SK-N-MC (cell line): ENCODE measurements at regions not wholly inside any gene's neighbourhood (a gene's known extent, or its start where the extent isn't known, plus 50 kb on each side); places are given as distances from the start of the nearest gene placed in this dataset.
"Not testable (repeated sequence)": the region's sequence is repeated elsewhere in the genome, so short reads cannot be mapped to it uniquely, and the experiment has no call there.

Experiments used
- DNase-seq: peaks from one replicate; pipeline ENCODE4 v3.0.0-alpha.2; 2011; ENCODE audit warnings: low read depth, low spot score
- H3K27ac ChIP-seq: fragments of 200-600 bp; sonication (generic); 2 replicates; pipeline ENCODE4 v1.5.1; 2016; ENCODE audit warnings: mixed run types
- H3K36me3 ChIP-seq: fragments of 200-600 bp; sonication (generic); 2 replicates; pipeline ENCODE4 v1.6.1; 2017; ENCODE audit warnings: antibody characterized with exemption, low read length, mixed read lengths; ENCODE audit not compliant: insufficient read depth
- H3K4me3 ChIP-seq: fragments of 200-600 bp; sonication (generic); 2 replicates; pipeline ENCODE4 v1.5.1; 2016
- H3K9ac ChIP-seq: fragments of 200-600 bp; sonication (generic); 2 replicates; pipeline ENCODE4 v1.8.0; 2017; ENCODE audit warnings: mixed run types, mixed read lengths; ENCODE audit not compliant: insufficient read length
- H3K9me3 ChIP-seq: fragments of 200-600 bp; sonication (generic); 2 replicates; pipeline ENCODE4 v1.6.1; 2017; ENCODE audit warnings: low read depth, mild to moderate bottlenecking, antibody characterized with exemption, low read length, moderate library complexity, mixed read lengths
- EZH2 ChIP-seq: fragments of 200-600 bp; sonication (generic); IDR thresholded peaks from one replicate; pipeline ENCODE4 v1.6.1; 2017; ENCODE audit warnings: antibody characterized with exemption
- FOXP2 ChIP-seq: optimal IDR thresholded peaks from 2 replicates; pipeline ENCODE3; 2011; ENCODE audit warnings: mild to moderate bottlenecking, moderate library complexity; ENCODE audit not compliant: insufficient read depth; ENCODE audit errors: extremely low read length, control extremely low read depth
- POLR2AphosphoS5 ChIP-seq: IDR thresholded peaks from 2 replicates; pipeline ENCODE4 v1.6.1; 2012; ENCODE audit warnings: mild to moderate bottlenecking, low read depth, low read length, borderline replicate concordance

GRCh38 chr5:121053055-121053985 is 589.2 kb downstream of the PRR16 start:
- H3K9me3 ChIP-seq = no peaks in the 10 kb centered on the region
- no peak overlapping the region for H3K27ac ChIP-seq

DNA sequence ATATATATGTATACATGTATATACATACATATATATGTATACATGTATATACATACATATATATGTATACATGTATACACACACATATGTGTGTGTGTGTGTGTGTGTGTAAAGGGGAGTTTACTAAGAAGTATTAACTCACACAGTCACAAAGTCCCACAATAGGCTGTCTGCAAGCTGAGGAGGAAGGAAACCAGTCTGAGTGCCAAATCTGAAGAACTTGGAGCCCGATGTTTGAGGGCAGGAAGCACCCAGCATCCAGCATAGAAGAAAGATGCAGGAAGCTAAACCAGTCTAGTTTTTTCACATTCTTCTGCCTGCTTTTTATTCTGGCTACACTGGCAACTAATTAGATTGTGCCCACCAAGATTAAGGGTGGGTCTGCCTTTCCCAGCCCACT is 591.5 kb downstream of the PRR16 start:
- H3K4me3 ChIP-seq = no peak overlapping the region
- TF ChIP-seq POLR2AphosphoS5 = no peak
- no peak for TF ChIP-seq FOXP2
- TF ChIP-seq EZH2 = no peak
- H3K9me3 ChIP-seq = no peaks in the 10 kb centered on the region
- H3K27ac ChIP-seq = no peak overlapping the region
- DNase-seq = no peak
- H3K36me3 ChIP-seq = no peaks in the 10 kb centered on the region
- H3K9ac ChIP-seq = no peak overlapping the region

More at GRCh38 chr5:121053055-121053985, 589.2 kb downstream of the PRR16 start:
- no peak overlapping the region for H3K9ac ChIP-seq
- TF ChIP-seq POLR2AphosphoS5 = no peak
- TF ChIP-seq FOXP2 = no peak
- TF ChIP-seq EZH2 = no peak
- peak overlapping the region; percentile 3; the same call in 1 of the 2 replicates for H3K4me3 ChIP-seq
- peak; percentile 44 for DNase-seq
- no peaks in the 10 kb centered on the region for H3K36me3 ChIP-seq

- H3K27ac ChIP-seq, DNase-seq, H3K9me3 ChIP-seq, H3K36me3 ChIP-seq, H3K9ac ChIP-seq, H3K4me3 ChIP-seq: not testable (repeated sequence)
These were observed 600.1 kb downstream of the PRR16 start for GRCh38 chr5:121064241-121064640.

GRCh38 chr5:121086671-121087070 is 622.6 kb downstream of the PRR16 start:
- no peak for DNase-seq
- Histone ChIP-seq H3K9ac (no peak overlapping the region), H3K4me3 (no peak overlapping the region), H3K36me3 (no peaks in the 10 kb centered on the region), H3K9me3 (no peaks in the 10 kb centered on the region), H3K27ac (no peak overlapping the region)
- TF ChIP-seq EZH2 (no peak), FOXP2 (no peak), POLR2AphosphoS5 (no peak)

DNA sequence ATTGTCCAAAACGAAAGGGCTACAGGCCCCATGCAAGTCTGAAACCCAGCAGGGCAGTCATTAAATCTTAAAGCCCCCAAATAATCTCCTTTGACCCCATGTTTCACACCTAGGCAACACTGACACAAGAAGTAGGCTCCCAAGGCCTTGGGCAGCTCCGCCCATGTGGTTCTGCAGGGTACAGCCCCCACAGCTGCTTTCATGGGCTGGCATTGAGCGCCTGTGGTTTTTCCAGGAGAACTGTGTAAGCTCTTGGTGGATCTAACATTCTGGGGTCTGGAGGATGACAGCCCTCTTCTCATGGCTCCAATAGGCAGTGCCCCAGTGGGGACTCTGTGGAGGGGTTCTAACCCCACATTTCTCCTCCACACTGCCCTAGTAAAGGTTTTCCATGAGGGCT is 623.5 kb downstream of the PRR16 start:
- H3K4me3 ChIP-seq = no peak overlapping the region
- H3K27ac ChIP-seq = no peak overlapping the region
- H3K36me3 ChIP-seq = no peaks in the 10 kb centered on the region
- no peak overlapping the region for H3K9ac ChIP-seq
- DNase-seq = no peak
- no peaks in the 10 kb centered on the region for H3K9me3 ChIP-seq
- TF ChIP-seq POLR2AphosphoS5 (no peak), FOXP2 (no peak), EZH2 (no peak)

- TF ChIP-seq FOXP2 (no peak), EZH2 (no peak), POLR2AphosphoS5 (no peak)
- H3K9me3 ChIP-seq = no peaks in the 10 kb centered on the region
- H3K4me3 ChIP-seq = no peak overlapping the region
- no peaks in the 10 kb centered on the region for H3K36me3 ChIP-seq
- no peak overlapping the region for H3K27ac ChIP-seq
- H3K9ac ChIP-seq = no peak overlapping the region
- no peak for DNase-seq
These were observed 624.2 kb downstream of the PRR16 start for GRCh38 chr5:121088341-121088740.

GRCh38 chr5:121090822-121091221 is 626.7 kb downstream of the PRR16 start:
- Histone ChIP-seq H3K9ac (no peak overlapping the region), H3K27ac (no peak overlapping the region), H3K9me3 (no peaks in the 10 kb centered on the region), H3K36me3 (no peaks in the 10 kb centered on the region), H3K4me3 (no peak overlapping the region)
- DNase-seq = no peak
- no peak for TF ChIP-seq EZH2
- no peak for TF ChIP-seq POLR2AphosphoS5
- TF ChIP-seq FOXP2 = no peak

- H3K36me3 ChIP-seq = no peaks in the 10 kb centered on the region
- no peaks in the 10 kb centered on the region for H3K9me3 ChIP-seq
- H3K9ac ChIP-seq = no peak overlapping the region
- DNase-seq = no peak
- H3K4me3 ChIP-seq = no peak overlapping the region
- no peak overlapping the region for H3K27ac ChIP-seq
- TF ChIP-seq FOXP2 = no peak
These were observed 636.8 kb downstream of the PRR16 start for GRCh38 chr5:121100931-121101330.

DNA sequence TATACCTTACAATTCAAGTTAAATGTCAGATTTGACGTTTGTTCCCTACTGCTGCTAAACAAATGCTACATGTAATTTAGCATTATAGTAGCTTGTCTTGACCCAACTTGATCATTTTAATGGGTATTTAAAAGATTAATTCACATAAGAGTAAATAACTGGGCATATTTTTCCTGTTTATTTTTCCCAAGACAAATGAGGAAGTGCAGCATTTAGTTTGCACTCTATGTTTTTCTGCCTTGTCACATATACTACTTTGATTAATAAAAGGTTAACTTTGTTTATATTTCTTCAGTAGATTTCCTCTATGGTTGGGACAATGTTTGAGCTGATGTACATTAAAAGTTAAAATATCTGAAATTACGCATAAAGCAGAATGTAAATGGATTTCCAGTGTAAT is 641.8 kb downstream of the PRR16 start:
- H3K4me3 ChIP-seq = no peak overlapping the region
- H3K9ac ChIP-seq = no peak overlapping the region
- no peak for DNase-seq
- no peak for TF ChIP-seq POLR2AphosphoS5
- no peak for TF ChIP-seq EZH2
- TF ChIP-seq FOXP2 = no peak
- no peaks in the 10 kb centered on the region for H3K36me3 ChIP-seq
- H3K9me3 ChIP-seq = no peaks in the 10 kb centered on the region
- no peak overlapping the region for H3K27ac ChIP-seq

- H3K27ac ChIP-seq, H3K4me3 ChIP-seq, H3K9me3 ChIP-seq, H3K36me3 ChIP-seq, H3K9ac ChIP-seq, DNase-seq: not testable (repeated sequence)
These were observed 642.9 kb downstream of the PRR16 start for GRCh38 chr5:121106721-121107690.
